Myocyte (in vitro differentiated cells): ENCODE measurements at regions not wholly inside any gene's neighbourhood (a gene's known extent, or its start where the extent isn't known, plus 50 kb on each side); places are given as distances from the start of the nearest gene placed in this dataset.

Source experiments
- DNase-seq: peaks from one replicate; pipeline ENCODE4 v3.0.0-alpha.2; 2012; ENCODE audit warnings: low read depth

DNA sequence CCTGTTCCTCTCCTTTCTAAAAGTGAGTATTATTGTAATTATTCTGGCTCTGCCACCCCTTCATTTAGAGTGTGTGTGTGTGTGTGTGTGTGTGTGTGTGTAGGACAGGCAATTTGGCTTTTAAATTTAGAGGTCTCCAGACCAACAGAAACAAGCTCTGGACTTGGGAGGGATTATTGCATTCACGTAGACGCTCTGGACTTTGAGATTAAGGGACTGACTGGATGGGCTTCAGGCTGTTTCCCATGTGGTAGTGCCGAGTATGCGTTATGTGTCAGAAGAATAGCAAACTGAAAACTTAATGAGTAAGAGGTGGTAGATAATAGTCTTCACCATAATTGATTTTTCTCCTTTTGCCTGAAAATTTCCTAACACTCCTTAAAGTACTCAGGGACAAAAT lies 281.9 kb downstream of the USP25 start:
- DNase-seq: no peak

DNA sequence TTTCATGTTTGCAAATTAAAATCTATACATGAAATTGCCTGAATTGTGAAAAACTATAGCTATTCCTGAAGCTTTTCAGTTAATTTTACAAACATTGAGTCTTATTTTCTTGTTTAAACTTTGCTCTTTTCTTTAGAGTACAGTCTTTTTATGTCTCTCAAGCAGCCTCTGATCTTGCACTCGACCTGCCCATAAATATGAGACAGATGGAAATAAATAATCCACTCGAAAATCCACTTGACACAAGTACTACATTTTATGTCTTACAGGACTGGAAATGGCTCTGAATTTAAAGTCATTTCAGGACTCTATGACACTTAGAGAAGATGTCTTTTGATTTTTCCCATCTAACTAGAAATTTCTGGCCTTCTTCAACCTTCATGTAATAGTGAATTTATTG lies 283.8 kb downstream of the USP25 start:
- no peak for DNase-seq

- no peak for DNase-seq
Measured at GRCh38 chr21:16020878-16021277, 291.1 kb downstream of the USP25 start.

GRCh38 chr21:16022116-16022515 lies 292.3 kb downstream of the USP25 start:
- no peak for DNase-seq

GRCh38 chr21:16022921-16023320 lies 293.1 kb downstream of the USP25 start:
- no peak for DNase-seq

GRCh38 chr21:16028142-16028541 lies 298.4 kb downstream of the USP25 start:
- peak; percentile 50 for DNase-seq

- DNase-seq: no peak
Measured at GRCh38 chr21:16028941-16029464, 299.2 kb downstream of the USP25 start.

DNA sequence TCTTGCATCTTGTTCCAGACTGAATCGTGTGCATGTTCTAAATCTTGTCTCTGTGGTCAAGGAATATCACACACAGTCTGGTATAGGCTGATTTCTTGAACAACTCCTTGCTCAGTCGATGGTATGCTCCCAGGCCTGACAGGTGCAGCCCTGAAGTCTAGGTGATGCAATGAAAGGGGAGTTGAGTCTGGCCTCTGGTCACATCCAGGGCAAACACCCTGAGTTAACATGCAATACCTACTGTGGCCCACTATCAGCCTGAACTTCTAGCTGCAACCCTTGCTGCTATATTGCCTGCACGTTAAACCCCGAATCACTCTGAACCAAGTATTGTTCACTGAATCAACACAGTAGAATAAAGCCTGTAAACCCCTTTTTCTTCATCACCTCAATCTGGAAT lies 303.4 kb downstream of the USP25 start:
- DNase-seq: no peak

DNA sequence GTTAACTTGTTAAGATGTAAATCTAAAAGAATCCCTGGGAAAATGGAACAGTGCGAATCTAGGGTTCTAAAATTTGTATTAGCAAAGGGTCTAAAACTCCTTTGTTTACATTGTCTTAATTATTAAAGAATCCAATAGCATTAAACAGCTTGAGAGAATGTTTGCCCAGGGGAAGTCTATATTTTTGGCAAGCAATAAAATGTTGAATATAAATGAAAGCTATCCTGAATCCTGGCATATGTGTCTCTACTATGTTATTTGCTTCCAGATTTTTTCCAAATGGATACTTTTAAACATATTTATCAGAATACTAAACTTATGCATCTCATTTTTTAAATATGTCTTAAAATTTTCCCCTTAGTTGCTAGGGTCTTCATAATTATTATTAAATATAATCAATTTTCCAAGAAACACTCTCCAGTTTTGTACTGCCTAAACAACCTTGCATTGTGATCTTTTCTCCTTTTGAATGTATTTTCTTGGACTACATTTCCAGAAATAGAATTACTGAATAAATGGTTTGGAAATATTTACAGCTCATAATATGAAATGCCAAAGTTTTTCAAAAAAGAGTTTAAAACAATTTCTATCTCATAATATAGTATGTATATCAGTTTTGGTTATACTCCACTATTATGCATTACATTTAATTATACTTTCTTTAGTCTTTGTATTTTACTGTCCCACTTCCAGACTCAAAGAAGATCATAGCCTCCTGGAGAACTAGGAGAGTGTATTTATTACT lies 304.8 kb downstream of the USP25 start:
- no peak for DNase-seq

DNA sequence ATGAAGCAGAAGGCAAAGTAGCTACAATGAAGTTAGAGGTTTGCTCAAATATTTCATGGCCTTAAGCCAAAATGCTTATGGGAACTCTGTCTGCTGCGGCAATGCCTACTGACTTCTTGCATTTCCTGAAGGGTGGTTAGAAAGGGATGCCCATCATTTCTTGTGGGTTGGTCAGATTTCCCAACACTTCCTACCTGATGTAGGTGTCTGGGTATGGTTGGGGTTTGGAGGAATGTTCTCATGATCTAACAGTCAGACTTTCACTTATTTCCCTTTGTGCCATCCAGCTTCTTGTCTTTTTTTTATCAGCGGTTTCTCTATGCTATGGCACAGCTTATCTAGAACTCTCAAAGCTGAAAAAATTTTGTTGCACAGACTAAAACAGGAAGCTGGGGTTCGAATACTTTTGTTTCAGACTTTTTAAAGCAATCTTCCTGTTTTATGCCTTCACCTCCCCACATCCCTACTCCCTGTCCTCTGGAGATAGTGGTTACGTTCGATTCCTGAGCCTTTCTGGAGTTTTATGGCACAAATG lies 307.7 kb downstream of the USP25 start:
- DNase-seq: no peak

DNA sequence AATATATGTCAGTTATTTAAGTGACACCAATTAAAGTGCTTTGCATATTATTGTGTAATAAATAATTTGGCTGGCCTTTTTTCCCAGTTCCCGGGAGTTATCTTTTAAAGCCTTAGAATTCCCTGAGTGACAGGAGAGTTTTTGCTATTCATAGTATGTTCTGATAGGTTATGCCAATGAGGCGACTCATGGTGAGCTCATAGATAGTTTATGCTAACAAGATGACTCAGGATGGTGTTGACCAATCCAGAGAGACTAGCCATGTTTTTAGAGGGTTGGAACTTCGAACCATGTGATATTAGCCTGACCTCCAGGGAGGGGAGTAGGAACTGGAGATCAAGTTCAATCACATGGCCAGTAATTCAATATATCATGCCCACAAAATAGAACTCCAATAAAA lies 310.8 kb downstream of the USP25 start:
- DNase-seq: peak; percentile 5

GRCh38 chr21:16044676-16045075 lies 314.9 kb downstream of the USP25 start:
- no peak for DNase-seq

DNA sequence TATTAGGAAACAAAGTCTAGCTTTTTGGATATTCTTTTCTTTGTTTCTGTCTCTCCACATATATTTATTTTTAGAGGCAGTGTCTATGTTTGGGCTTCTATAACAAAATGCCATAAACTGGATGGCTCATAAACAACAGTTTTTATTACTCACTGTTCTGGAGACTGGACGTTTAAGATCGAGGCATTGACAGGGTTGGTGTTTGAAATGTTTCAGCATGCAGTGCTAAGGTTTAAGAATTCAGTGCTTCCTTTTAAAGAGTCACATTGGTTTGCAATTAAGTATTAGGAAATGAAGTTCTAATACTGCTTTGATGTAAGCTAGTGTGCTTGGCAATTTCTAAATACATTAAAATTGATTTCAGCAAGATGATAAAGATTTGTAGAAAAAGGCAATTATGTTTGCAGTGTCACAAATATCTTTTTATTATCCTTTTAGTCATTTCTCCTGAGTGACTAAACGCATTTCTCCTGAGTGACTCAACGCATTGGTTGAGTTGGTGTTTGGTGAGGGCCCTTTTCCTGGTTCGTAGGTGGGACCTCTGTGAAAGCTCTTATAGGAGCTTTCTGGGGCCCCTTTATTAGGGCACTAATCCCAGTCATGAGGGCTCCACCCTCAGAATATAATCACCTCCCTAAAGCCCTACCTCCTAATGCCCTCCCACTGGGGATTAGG lies 317.0 kb downstream of the USP25 start:
- DNase-seq: no peak

DNA sequence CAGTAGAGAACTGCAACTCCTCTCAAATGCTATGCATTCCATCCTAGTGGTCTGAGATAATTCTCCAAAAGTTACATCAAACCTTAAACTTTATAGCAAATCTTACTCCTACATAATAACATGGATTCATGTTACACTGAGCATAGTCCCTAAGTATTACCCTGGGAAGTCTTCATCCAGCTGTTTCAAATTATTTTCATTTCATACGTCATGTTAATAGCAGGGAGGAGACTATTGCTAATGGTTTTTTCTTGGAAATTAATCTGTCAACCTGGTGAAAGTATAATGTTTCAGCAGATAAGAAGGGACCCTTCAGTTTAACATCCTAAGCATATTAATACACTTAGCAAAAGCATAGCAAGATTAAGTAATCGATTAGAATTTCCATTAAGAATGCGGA lies 318.1 kb downstream of the USP25 start:
- no peak for DNase-seq

DNA sequence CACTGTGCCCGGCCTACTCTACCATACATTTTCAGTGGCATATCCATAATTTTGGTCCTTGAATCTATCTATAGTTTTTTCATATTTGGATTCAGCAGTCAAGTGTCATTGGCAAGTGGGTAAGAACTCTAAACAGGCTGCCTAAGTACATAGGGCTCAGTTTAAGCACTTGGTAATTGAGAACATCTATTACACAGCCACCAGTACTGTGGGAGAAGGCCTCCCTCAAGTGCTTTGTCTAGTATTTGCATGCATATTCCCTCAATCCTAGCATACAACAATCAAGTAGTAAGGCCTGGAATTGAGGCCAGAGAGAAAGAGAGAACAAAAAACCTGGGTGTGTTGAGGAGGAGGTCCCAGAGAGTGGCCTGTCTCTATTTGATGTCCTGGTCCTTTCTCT lies 325.2 kb downstream of the USP25 start:
- no peak for DNase-seq

DNA sequence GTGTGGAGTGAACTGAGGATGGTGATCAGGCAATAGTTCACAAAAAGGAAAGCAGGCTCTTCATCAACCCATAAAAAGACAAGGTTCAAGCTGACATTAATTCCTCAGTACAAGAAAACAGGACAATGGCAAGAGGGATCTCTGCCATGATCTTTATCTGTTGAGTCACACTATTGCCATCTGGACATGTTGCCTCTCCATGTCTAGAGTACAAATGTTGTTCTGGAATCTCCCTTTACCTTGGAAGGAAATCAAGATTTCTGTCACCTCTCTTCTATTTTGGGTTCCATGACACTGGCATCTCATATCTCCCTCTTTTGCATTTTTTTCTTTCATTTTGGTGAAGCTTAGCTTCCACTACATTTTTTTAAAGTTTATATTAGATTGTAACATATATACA lies 329.1 kb downstream of the USP25 start:
- DNase-seq: no peak

DNA sequence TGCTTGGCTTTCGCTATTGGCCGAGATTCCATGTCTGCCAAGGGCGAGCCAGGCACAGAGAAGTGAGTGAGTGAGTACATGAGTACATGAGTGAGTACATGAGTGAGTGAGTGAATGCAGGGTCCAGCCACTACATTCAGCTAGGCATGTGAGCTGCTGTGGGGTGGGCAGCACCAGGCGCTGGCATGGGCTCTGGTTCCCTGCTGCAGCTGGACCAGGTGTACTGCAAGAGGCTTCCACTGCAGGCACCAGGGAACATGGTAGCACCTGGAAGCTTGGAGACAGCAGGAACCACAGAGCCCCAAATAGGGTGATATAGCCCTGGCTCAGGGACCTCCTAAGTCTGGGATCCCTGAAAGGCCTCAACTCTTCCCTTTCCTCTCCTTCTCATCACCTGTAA lies 330.2 kb downstream of the USP25 start:
- DNase-seq: no peak

GRCh38 chr21:16061194-16061593 lies 331.4 kb downstream of the USP25 start:
- DNase-seq: no peak

- no peak for DNase-seq
Measured at GRCh38 chr21:16069178-16070112, 339.7 kb downstream of the USP25 start.

- no peak for DNase-seq
Measured at GRCh38 chr21:16070207-16070651, 340.4 kb downstream of the USP25 start.

DNA sequence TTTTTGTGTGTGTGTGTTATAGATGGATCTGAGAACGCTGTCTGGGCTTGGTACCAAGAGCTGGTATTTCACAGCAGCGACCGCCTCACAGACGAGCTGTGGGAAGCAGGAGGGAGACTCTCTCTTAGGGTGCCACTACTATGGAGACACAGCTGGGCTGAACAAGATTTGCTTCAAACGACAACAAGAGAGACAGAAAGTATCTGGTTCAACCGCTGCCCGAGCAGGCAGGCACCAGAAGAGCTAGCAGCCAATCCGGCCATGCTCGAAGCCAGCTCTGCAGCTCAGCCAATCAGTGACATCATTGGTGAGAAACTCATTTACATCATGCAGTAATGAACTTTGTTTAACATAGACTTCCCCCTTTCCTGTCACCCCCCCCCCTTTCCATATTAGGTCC lies 341.3 kb downstream of the USP25 start:
- DNase-seq: peak; percentile 16
